Activated T-cell treated with anti-CD3 and anti-CD28 coated beads, Interleukin-2, amount 50 U/mL, for 48 hours (primary cell): ENCODE measurements at regions not wholly inside any gene's neighbourhood (a gene's known extent, or its start where the extent isn't known, plus 50 kb on each side); places are given as distances from the start of the nearest gene placed in this dataset.

Experiments used
- DNase-seq, 2 experiments: peaks; one replicate each; pipeline ENCODE4 v3.0.0-alpha.2; 2020

DNA sequence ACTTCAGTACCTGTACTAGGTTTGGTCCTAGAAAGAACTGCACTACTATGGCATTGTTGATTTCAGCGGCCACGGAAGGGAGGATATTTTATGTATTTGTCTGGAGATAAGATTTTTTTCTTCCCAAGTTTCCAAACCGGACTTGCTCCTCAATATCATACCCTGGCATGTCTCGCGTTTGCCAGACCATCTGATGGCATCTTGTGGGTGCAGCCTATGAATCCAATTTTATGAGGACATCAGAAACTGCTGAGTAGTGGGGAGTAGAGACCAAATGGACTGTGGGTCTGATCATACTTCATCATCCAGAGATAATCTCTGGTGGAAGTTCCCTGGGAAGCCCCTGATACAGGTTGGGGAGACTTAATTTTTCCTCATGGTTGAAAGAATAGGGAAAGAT, 716.1 kb upstream of the WWC1 start:
- no peak for DNase-seq

DNA sequence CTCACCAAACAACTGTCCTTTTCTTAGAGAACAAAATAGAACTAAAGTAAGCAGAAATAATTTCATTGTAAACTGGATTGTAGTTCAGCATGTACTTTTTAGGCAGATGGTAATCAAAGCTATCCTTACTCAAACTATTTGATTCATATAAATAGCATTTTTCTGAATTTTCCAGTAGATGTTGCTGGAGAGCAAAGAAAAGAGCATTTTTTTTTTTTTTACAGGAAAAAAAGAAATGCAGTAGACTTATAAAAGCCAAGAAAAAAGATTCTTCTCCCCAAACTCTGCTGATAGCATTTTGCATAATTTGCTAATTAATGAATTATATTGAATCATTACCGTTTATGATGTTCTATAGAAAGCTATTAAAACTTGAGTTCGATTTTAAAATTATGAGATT, 715.3 kb upstream of the WWC1 start:
- DNase-seq = no peak

DNA sequence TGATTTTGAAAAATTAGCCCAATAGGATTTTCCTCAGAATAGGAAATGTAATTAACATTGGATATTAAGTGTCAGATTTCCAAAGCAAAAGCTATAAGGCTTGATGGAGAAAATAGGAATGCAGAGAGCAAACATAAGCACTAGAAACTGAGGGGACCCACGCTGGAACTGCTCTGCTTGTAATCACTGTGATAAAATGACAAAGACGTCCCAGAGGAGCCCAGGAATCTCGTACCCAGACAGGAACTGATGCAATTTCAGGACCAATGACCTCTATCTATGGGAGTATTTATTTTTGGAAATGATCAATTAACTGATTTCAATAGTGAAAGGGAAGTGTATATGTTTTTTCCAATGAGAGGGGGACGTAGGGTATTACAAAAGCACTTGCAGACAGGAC, 714.5 kb upstream of the WWC1 start:
- DNase-seq = no peak

DNA sequence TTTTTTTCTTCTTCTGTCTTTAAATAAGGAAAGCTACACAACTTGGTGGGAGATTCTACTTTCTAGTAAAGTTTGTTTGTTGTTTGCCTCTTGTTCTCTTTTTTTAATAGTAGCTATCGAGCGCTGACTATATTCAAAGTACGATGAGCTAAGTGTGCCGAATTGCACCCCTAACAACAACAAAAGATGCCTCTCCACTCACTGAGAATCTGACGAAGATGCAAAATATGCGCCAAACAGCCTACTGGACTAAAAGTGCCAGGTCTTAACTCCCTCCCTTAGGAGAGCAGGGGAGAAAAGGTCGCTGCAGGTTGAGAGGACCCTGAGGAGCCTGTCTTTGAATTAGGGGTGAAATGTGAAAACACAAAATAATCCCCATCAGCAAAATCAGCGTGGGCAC, 713.8 kb upstream of the WWC1 start:
- no peak for DNase-seq

DNA sequence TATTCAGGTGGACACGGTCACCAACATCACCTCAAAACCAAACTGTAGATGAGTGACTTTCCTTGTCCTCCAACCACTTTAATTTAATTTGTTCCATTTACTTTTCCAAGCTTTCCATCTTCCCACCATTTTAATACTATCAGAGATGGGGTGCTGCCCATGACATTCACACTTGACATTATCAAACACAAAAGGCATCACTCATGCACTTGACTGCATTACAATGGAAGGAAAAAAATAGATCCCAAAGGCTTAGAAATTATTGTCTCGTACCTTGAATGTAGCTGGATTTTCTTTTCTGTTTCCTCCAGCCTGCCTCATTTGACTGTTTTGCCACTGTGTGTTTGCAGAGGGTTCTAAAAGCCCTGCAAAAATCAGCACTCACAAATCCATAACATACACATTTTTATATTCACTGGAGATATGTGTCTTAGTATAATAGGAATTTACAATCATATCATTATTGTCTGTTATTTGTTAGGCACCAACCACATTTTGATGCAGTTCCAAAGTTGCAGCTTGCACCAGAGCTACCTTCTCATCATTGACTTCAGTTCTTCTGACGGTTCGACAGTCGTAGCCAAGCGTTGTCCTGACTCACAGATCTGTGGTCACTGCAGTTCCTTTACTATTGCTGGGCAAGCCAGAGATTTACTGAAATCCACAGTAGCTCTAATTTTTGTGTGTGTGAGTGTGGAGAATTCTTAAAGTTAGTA, 712.3 kb upstream of the WWC1 start:
- no peak for DNase-seq

DNA sequence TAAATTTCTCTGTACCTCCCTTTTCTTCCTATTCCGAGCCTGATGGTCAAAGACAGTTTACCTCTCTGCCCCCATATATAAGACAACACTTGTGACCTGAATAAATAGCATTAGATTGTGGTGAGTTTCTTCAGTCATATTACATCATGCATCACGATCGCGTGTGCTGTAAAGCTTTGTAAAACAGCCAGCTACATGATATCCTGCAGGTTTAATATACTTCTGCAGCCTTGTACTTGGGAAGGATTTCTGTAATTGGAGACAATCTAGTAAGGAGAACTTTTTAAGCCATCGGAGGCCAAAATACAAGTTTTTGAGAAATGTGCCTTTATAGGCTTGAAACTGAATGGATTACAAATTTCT, 711.8 kb upstream of the WWC1 start:
- no peak for DNase-seq

DNA sequence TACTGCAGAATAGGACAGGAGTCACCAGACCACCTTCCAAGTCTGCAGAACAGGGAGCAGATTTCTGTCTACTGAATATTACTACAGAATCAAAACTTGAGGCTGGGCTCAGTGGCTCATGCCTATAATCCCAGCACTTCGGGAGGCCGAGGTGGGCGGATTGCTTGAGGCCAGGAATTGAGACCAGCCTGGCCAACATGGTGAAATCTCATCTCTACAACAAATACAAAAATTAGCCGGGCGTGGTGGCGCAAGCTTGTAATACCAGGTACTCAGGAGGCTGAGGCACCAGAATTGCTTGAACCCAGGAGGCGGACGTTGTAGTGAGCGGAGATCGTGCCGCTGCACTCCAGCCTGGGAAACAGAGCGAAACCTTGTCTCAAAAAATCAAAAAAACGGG, 710.8 kb upstream of the WWC1 start:
- no peak for DNase-seq

DNA sequence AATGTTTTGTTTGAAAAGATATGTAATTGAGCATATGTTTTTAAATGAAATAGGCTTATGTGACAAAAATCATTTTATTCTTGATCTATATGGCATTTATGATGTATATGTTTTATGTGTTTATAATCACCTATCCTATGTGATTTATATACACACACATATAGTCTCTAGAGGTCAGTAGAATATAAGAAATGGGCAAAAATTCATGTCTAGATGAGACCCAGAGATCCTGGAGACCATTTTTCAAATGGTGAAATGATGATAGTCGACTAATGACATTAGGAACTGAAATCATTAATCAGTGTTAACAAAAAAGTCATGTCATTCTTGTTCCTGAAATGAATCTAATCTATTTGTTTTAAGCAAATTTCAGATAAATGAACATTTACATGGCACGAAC, 709.2 kb upstream of the WWC1 start:
- DNase-seq = no peak

DNA sequence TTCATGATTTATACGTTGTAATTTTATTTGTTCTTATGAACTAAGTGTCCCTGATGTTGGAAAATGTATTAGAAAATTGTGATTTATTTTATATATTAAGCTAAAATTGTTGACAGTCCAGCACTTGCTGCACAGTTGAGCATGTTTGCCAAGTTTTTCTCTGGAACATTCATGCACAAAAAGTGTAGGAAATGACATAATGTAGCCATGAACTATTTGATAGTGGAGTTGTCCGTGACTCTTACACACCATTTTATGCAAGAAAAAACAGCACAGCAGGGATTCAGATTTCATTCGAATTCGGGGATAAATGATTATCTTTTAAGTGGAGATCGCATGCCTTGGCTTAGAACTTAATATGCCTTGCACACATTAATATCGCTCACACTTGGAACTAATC, 708.6 kb upstream of the WWC1 start:
- no peak for DNase-seq

DNA sequence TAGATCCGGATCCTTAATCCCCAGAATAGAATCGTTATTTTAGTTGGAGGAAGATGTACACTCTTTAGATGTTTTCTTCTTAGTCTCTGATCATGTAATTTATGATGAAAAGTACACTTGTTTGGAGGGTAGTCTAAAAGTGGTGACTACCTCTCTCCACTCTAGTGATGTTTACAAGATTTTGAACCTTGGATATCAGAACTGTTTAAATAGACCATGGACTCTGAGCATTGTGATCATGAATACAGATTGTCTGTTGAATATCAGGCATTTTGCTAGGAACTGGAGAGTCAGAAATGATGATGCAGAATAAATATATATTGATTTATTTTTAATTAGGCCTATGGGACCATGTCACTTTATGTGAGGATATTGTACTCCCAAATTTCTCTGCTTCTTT, 706.3 kb upstream of the WWC1 start:
- no peak for DNase-seq

DNA sequence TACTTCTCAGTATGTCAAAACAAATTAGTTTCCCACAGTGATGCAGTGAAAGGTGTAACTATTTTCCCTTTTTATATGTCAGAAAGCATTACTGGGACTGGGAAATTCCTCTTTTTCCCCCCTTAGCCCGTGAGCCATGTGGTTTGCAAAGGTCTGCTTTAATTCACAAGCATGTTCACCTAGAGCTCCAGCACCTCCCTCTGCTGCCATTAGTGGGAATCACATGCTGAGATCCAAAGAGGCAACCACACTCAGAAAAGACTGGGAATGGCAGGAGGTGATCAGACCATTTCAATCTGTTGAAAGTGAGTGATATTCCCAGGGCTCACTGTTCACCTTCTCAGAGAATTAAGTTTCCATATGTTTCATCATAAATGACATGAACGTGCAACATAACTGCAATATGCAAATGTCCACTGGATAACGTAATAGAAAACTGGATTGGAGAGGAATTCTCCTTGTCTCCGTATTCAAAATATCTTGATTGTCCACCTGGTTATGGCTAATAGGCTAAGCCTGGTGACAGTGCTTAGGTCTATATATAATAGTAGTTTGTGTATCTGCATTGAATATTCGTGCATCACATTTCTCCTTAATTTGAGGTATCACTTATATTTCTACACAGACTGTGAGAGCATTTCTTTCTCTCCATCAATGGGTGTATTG, 703.5 kb upstream of the WWC1 start:
- no peak for DNase-seq

DNA sequence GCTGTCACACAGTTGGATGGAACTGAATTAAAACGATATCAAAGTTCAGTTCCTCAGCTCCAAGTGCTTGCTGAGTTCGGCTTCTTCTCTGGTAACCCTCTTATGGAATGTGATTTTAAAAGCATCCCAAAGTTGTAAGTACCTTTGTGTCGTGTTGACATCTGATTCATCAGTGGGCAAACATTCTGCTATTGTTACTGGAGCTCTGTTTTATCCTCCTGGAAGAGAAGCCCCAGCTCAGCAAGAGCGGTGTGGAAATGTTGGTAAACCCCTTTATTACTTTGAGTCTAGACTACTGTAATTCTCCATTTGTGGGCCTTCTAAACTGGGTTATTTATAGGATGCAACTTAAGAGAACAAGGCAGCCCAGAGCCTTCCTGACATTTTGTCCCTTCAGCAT, 699.3 kb upstream of the WWC1 start:
- no peak for DNase-seq

DNA sequence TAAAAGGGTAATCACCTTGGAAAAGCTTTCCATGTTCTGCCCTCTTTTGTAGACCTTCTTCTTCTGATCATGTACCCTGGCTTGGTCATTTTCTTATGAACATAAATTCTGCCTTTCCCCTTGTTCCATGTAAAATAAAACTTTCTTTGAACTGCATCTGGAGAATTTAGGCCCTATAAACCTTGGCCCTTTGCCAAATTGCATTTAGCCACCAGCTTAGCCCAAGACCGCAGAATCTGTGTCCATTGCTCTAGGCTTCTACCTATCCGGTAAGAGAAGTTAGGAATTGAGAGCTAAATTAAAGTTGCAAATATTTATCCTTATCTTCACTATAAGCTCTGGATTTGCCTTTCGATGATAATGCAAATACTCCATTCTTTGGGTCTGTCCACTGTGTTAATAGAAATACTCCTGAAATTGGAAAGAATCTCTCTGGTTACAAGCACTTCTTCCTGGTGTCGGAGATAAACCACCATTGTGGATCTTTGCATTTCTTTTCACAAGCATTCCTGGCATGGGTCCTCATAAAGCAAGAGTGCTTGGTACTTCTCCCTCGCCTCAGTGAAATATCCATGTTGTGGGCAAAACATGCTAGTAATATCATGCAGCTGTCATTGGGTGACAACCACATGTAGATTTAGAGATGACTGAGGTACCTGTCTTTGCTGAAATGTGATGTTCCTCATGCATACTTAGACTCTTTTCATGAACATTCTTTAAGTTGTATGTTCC, 698.0 kb upstream of the WWC1 start:
- DNase-seq = no peak

DNA sequence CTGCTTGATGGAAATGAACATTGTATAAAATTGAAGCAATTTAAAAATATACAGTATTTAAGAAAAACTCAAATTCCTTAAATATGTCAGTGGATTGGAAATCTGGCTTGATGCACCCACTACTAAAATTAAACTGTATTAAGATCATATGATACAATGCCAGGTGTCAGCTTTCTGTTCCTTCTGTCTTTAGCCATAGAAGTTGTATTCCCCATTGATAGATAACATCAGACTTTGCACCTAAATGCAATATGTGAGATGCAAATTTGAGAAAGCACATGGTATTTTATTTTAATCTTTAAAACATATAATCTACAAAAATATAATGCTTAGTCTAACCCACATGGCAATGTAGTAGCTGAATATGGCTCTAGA, 697.4 kb upstream of the WWC1 start:
- no peak for DNase-seq

DNA sequence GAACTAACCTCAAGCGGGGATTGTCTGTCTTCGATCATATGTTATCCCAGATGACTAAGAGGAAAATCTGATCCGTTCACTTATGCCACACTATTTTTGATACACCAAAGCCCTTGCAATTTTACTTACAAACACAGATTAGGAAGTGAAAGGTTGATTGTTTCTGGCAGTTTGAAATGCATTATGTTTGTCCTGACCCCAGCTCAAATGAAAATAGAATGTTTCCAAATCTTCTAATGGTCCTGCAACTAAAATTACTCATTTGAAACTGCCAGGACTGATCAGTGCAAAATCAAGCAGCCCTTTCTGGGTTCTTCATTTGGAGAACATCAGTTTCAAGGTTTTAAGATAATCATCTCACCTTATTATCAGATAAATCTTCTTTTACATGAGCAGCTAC, 696.7 kb upstream of the WWC1 start:
- DNase-seq = no peak

DNA sequence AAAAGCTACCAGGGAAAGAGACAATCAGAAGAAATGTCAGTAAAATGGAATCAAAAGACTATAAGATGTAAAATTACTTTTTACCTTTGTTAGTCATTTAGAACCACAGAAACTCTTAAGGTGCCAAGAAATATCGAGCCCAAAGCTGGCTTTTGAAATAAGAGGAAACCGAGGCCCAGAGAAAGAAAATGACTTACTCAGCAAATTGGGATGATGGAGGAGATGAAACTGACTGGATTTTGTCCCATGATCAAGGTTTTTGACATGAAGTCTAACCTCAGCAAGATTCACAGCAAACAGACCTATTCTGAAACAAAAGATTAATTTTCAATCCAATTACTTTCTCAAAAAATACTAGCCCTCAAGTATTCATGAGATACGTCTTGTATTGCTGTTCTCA, 696.2 kb upstream of the WWC1 start:
- DNase-seq = no peak

DNA sequence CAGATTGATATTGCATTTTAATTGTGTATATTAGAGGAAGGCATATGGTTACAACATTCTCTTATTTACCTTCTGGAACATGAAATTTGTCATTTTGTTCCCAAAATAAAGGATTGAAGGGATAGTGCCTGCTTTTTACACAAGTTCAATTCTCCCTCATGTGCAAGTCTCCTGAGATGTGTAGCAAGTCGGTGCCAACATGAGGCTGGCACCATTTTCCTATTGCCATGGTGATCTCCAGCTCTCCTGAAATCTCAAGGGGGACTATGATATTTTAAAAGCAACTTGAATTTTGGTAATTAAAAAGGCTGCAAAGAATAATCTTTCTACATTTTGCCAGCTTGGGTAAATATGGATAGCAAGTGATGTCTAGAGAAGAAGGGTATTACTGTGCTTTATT, 693.3 kb upstream of the WWC1 start:
- DNase-seq = no peak

DNA sequence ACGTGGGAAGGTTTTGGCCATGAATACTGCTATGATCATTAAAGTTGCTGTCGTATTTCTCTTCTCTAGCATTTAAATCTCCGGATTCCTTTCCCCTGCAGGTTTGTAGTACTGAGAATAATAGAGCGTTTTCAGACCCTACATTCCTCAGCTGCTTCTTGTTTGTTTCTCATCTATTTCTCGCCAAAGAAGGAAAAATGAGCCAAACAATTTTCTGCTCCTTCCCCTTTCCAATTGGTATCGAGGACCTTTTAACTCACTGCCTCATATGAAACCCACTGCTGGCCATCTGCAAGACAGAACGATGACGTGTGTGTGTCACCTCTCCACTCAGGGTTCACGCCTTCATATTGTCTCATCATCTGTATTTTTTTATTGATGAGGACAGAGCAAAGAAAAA, 689.4 kb upstream of the WWC1 start:
- DNase-seq = no peak

DNA sequence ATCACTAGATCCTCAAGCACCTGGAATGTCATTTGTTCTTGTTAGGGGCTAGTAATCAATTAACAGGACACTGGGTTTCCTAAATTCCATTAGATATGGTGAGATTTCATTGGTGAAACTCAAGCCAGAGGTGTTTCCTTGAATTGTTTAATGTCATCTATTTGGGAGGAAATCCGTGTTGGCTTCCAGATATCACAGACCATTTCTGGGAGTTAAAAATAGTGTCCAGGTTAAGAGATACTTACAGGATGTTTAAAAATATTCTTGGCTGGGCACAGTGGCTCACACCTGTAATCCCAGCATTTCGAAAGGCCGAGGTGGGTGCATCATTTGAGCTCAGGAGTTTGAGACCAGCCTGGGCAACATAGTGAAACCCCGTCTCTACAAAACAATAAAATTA, 688.3 kb upstream of the WWC1 start:
- no peak for DNase-seq

DNA sequence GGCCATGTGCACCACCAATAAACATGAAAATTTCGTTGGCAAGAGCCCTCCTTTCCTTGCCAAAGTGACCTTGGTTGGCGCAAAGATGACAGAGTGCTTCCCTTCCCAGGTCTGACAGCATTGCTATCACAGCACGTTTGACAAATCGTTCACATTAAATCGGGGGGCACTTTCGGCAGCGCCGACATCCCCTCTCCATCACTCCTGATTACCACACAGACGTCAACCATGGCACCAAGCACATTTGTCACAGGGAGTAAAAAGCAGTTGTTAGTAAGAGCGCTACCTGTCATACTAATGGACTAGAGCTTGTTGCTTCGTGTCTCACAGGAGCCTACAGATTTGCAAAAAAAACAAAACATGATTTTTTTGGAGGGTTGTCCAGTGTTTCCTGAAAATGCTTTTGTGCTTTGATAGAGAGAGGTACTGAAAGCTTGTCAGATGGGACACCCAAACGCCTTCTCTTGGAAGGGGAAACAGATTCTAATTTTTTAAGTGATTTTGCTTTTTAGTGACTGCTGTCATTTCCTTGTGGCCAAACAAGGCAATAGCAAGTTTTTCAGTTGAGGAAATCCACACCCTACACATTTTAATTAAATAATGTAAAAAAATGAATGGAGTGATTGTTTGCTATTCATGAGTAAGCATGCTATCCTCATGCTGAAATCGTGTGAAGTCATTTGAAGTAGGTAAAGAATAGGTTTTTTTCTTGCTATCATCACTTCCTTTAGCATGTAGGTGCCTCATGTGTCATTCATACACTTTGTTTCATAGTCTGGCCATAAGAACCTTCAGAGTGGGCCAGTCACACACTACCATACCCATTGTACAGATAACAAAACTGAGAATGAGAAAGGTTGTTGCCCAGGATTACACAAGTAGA, 682.8 kb upstream of the WWC1 start:
- no peak for DNase-seq

DNA sequence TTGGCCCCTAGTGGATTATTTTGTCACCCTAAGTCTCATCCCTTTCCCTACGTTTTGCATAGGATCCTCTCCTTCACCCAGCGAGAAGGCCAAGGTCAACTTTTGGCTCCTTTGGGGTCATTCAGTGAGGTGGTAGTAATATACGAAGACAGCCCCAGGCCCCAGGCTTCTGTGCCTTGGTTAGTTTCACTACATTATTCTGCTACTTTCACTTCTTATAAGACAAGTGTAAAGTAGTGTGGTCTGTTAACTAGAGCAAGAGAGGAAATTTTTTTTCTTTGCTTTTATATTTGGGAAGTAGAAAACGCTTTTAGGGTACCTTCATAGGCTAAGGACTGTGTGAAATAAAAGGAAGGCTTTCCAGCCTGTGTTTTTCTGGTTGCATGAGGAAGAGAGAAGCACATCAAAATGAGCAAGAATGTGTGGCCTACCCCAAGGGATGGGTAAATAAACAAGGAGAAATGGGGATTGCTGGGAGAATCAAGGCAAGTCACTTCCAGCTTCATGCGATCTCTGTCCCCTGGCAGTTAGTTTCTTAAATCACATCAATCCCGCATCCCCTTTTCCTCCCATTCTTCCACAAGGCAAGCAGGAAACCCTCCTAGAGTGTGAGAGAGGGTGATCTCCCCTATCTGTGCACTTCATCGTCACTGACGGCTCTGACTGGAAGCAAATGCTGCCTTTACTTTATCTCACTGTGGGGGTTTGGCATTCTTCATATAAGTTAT, 677.0 kb upstream of the WWC1 start:
- DNase-seq = no peak

DNA sequence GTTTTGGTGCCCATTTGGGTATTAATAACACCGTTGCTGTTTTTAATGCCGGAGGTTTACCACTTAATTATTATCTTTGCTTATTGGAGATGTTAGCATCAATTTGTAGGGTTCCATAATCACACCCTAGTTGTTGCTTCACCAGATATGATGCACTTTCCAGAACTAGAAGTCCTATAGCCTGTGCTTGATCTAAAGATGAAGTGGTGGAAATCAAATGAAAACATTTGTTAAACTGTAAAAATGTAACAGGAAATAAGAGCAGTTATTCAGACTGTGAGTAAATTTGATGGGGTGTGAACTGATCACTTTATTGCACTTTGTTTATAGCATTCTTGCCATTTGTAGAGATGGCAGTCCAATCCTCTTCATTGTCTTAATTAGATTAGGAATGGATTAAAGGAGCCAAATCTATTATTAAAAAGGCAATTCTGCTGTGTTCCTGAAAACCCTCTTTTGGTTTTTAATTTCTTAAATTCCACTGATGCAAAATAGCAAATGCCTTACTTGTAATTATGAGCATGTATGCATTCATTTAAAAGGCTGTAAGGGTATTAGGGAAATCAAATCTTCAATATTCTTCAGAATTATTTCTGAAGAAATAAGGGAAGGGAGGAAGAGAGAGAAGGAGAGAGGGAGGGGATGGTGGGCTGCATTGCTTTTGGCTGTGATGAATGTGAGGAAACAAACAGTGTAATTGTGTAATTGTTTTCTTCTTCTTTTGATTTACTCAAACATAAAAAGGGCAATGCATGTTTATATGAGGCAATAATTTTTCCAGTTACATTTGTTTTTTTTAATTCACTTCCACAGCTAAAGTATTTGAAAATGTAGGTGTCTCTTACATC, 675.2 kb upstream of the WWC1 start:
- DNase-seq = no peak
